Endothelial cell of umbilical vein (primary cell): ENCODE measurements at regions not wholly inside any gene's neighbourhood (a gene's known extent, or its start where the extent isn't known, plus 50 kb on each side); places are given as distances from the start of the nearest gene placed in this dataset.

Experiments used
- EZH2 ChIP-seq: IDR thresholded peaks from 2 replicates; pipeline ENCODE4 v1.6.1; 2012; ENCODE audit warnings: borderline replicate concordance, low read depth, mild to moderate bottlenecking, moderate library complexity, low read length, inconsistent platforms; ENCODE audit not compliant: severe bottlenecking
- FOS ChIP-seq: IDR thresholded peaks from 2 replicates; pipeline ENCODE4 v1.6.1; 2011; ENCODE audit warnings: mild to moderate bottlenecking, low read length, moderate library complexity, borderline replicate concordance; ENCODE audit not compliant: insufficient read depth
- POLR2AphosphoS5 ChIP-seq: IDR thresholded peaks from 2 replicates; pipeline ENCODE4 v1.6.1; 2012; ENCODE audit warnings: low read depth, mild to moderate bottlenecking, control low read depth, low read length, moderate library complexity; ENCODE audit not compliant: insufficient read depth

DNA sequence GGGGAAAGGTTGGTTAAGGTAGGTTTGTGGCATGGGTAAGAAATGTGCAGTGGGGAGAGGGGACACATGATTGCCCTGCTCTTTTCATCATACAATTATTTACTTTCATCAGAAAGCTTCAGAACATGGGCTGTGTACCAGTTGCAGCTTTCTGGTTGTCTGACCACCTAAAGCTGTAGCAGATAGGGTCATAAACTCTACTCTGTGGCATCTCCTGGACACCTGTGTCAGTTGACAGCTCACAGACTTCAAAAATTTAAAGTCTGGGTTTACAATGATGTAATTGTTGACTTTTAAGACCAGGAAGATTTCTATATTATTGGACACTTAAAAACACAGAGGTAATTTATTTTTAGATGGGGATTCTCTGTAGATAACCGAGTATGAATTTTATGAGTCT lies 222.7 kb upstream of the PRR16 start:
- TF ChIP-seq EZH2 (no peak), FOS (no peak), POLR2AphosphoS5 (no peak)
